Natural killer cell (primary cell): ENCODE measurements at regions not wholly inside any gene's neighbourhood (a gene's known extent, or its start where the extent isn't known, plus 50 kb on each side); places are given as distances from the start of the nearest gene placed in this dataset.

Experiments
- ATAC-seq, 3 donors: fragments of 150-1000 bp in 2 of 3; fragments of 200-7000 bp in 1 of 3; cut with Tn5 transposase; 1 replicate in 1 of 3; 2 replicates in 2 of 3; pipeline ENCODE4 v1.10.0; 2021; ENCODE audit warnings: mild to moderate bottlenecking in 2 of 3, moderate library complexity in 2 of 3
- DNase-seq, 2 donors: peaks; one replicate each; pipeline versions ENCODE4 v3.0.0 to v3.0.0-alpha.2; 2013 to 2021; ENCODE audit warnings: mixed read lengths in 1 of 2
- H3K27ac ChIP-seq: one replicate; pipeline ENCODE4 v1.5.1; 2013; ENCODE audit warnings: mild to moderate bottlenecking, low read length
- H3K27me3 ChIP-seq: one replicate; pipeline ENCODE4 v1.6.1; 2013; ENCODE audit warnings: low read length; ENCODE audit not compliant: control insufficient read depth, insufficient read depth
- H3K36me3 ChIP-seq: one replicate; pipeline ENCODE4 v1.6.1; 2013; ENCODE audit warnings: low read length; ENCODE audit not compliant: control insufficient read depth, insufficient read depth
- H3K4me1 ChIP-seq: one replicate; pipeline ENCODE4 v1.6.1; 2013; ENCODE audit warnings: low read length; ENCODE audit not compliant: control insufficient read depth, insufficient read depth
- H3K4me3 ChIP-seq: one replicate; pipeline ENCODE4 v1.5.1; 2013; ENCODE audit warnings: low read length
- H3K9me3 ChIP-seq: one replicate; pipeline ENCODE4 v1.6.1; 2013; ENCODE audit warnings: low read length; ENCODE audit not compliant: control insufficient read depth, insufficient read depth
- H3K27ac Mint-ChIP-seq, 2 donors: one replicate each; pipeline ENCODE4 v1.8.0; 2022; ENCODE audit warnings: mild to moderate bottlenecking in 2 of 2, mixed read lengths in 2 of 2, moderate library complexity in 1 of 2
- H3K27me3 Mint-ChIP-seq, 2 donors: one replicate each; pipeline ENCODE4 v1.8.0; 2022; ENCODE audit warnings: low read depth in 2 of 2, mixed read lengths in 2 of 2
- H3K36me3 Mint-ChIP-seq: one replicate; pipeline ENCODE4 v1.8.0; 2022; ENCODE audit warnings: mixed read lengths
- H3K4me1 Mint-ChIP-seq, 2 donors: one replicate each; pipeline ENCODE4 v1.8.0; 2022; ENCODE audit warnings: mixed read lengths in 2 of 2
- H3K4me3 Mint-ChIP-seq: one replicate; pipeline ENCODE4 v1.8.0; 2022; ENCODE audit warnings: mild to moderate bottlenecking, moderate library complexity, mixed read lengths
- H3K9me3 Mint-ChIP-seq, 2 donors: one replicate each; pipeline ENCODE4 v1.8.0; 2022; ENCODE audit warnings: mixed read lengths in 2 of 2
- CTCF ChIP-seq: fragments of 200-600 bp; IDR thresholded peaks from one replicate; pipeline ENCODE4 v1.8.0; 2022; ENCODE audit warnings: antibody characterized with exemption
- WGBS: methylation state at CpG from one replicate; pipeline ENCODE4 v1.1.7; 2013; ENCODE audit warnings: missing lambda C conversion rate; ENCODE audit not compliant: insufficient coverage; 5-methylcytosine and 5-hydroxymethylcytosine counted together
- intact Hi-C: fragments of 100-400 bp; cut with micrococcal nuclease; formaldehyde crosslinking; loops from one replicate; pipeline ENCODE4 v1.14.2; 2022

GRCh38 chr21:34203851-34204420 lies 130.6 kb downstream of the MRPS6 start:
- DNase-seq: no peak
- H3K27me3 ChIP-seq: peaks cover 2% of the 10 kb centered on the region
- H3K36me3 Mint-ChIP-seq: no peaks in the 10 kb centered on the region
- no peaks in the 10 kb centered on the region for H3K9me3 ChIP-seq
- peaks cover 30 to 37% of the 10 kb centered on the region in 2 donors for H3K4me1 Mint-ChIP-seq
- H3K27ac ChIP-seq: no peak overlapping the region
- peaks cover 0 to 2% of the 10 kb centered on the region in 2 donors for H3K27me3 Mint-ChIP-seq
- peak overlapping the region; percentile 21 for H3K4me3 Mint-ChIP-seq
- TF ChIP-seq CTCF: no peak
- no peak for ATAC-seq
- H3K9me3 Mint-ChIP-seq: no peaks in the 10 kb centered on the region
- H3K36me3 ChIP-seq: no peaks in the 10 kb centered on the region
- peaks cover 34% of the 10 kb centered on the region for H3K4me1 ChIP-seq
- H3K27ac Mint-ChIP-seq: no peak overlapping the region
- H3K4me3 ChIP-seq: no peak overlapping the region
- intact Hi-C loops: loop anchor here (5.0 to 10.0 kb wide), 2 partner anchors 69 to 282 kb away; no protein-coding TSS in a partner anchor
- WGBS: 96% methylated on average over 11 of the region's 11 CpGs

GRCh38 chr21:34204481-34205439 lies 131.4 kb downstream of the MRPS6 start:
- Histone ChIP-seq H3K36me3 (no peaks in the 10 kb centered on the region), H3K4me3 (no peak overlapping the region), H3K27me3 (peaks cover 2% of the 10 kb centered on the region), H3K9me3 (no peaks in the 10 kb centered on the region), H3K27ac (no peak overlapping the region), H3K4me1 (peaks cover 26% of the 10 kb centered on the region)
- Mint-ChIP-seq H3K4me3 (no peak overlapping the region), H3K27me3 (peaks cover 0 to 2% of the 10 kb centered on the region in 2 donors), H3K9me3 (no peaks in the 10 kb centered on the region), H3K4me1 (peaks cover 22 to 29% of the 10 kb centered on the region in 2 donors), H3K27ac (no peak overlapping the region), H3K36me3 (no peaks in the 10 kb centered on the region)
- TF ChIP-seq CTCF: no peak
- 95% methylated on average over 10 of the region's 13 CpGs for WGBS
- DNase-seq (no peak), ATAC-seq (no peak)
- intact Hi-C loops: loop anchor here (5.0 to 10.0 kb wide), 2 partner anchors 70 to 282 kb away; no protein-coding TSS in a partner anchor

- H3K4me1 Mint-ChIP-seq: peaks cover 15 to 20% of the 10 kb centered on the region in 2 donors
- no peak for TF ChIP-seq CTCF
- Histone ChIP-seq H3K4me1 (peaks cover 20% of the 10 kb centered on the region), H3K27ac (no peak overlapping the region), H3K27me3 (peaks cover 2% of the 10 kb centered on the region), H3K4me3 (no peak overlapping the region), H3K36me3 (no peaks in the 10 kb centered on the region), H3K9me3 (no peaks in the 10 kb centered on the region)
- H3K27me3 Mint-ChIP-seq: peaks cover 0 to 2% of the 10 kb centered on the region in 2 donors
- no peak overlapping the region for H3K27ac Mint-ChIP-seq
- 55% methylated on average over 1 of the region's 2 CpGs for WGBS
- H3K4me3 Mint-ChIP-seq: no peak overlapping the region
- no peak for ATAC-seq
- no peaks in the 10 kb centered on the region for H3K36me3 Mint-ChIP-seq
- no peaks in the 10 kb centered on the region for H3K9me3 Mint-ChIP-seq
- no peak for DNase-seq
- intact Hi-C loops: loop anchor here (10.0 kb wide), 1 partner anchor 71 kb away; no protein-coding TSS in a partner anchor
Measured at GRCh38 chr21:34205811-34206571, 132.6 kb downstream of the MRPS6 start.
